GM06990 (cell line): ENCODE measurements at regions not wholly inside any gene's neighbourhood (a gene's known extent, or its start where the extent isn't known, plus 50 kb on each side); places are given as distances from the start of the nearest gene placed in this dataset.

ENCODE experiments used
- DNase-seq: peaks from one replicate; pipeline ENCODE4 v3.0.0-alpha.2; 2011; ENCODE audit not compliant: insufficient read length; ENCODE audit errors: extremely low read depth
- H3K27me3 ChIP-seq: replicated peaks from 2 replicates; pipeline ENCODE4 v1.6.0; 2011; ENCODE audit warnings: low read length; ENCODE audit not compliant: control insufficient read depth, insufficient read depth
- H3K36me3 ChIP-seq: 2 replicates; pipeline ENCODE4 v1.5.1; 2011; ENCODE audit warnings: low read length; ENCODE audit not compliant: control insufficient read depth, insufficient read depth
- H3K4me3 ChIP-seq: replicated peaks from 2 replicates; pipeline ENCODE4 v1.5.1; 2011; ENCODE audit warnings: low read depth, mild to moderate bottlenecking, control low read depth, low read length
- TF ChIP-seq, protein P1 (sequence below): IDR thresholded peaks from 2 replicates; pipeline ENCODE4 v1.5.1; 2011; ENCODE audit warnings: low read length, control low read depth, mild to moderate bottlenecking, inconsistent platforms; ENCODE audit not compliant: insufficient read depth, poor library complexity, severe bottlenecking

DNA sequence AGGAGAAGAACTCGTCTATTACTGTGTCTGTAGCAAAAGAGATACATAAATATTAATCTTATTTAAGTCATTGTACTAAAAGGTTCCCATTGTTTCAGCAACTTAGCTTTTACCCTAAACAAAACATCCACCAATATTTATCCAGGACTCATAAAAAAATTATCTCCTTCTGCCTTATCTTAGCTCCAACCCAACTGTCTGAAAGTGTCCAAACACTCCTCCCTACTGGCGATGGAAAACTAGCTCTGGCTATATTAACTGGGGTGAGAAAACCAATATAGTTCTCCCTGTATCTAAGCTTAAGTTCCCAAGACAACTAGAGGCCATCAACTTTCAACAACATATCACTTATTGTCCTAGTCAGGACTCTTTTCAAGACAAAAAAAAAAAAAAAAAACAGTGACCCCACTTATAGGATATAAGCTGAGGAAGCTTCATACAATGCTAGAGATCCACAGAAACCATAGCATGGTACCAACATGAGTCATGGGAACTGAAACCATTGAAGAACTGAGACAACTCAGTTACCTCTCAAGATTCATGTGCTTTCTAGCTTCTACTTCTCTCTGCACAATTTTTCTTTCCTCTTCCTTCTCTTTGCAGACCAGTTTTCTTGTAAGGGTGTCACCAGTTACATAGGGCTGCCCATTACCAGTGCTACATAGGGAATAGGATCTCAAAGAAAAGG is 150.7 kb upstream of the RASA1 start:
- no peaks in the 10 kb centered on the region for H3K27me3 ChIP-seq
- H3K36me3 ChIP-seq: no peaks in the 10 kb centered on the region
- no peak overlapping the region for H3K4me3 ChIP-seq
- TF ChIP-seq, protein P1, sequence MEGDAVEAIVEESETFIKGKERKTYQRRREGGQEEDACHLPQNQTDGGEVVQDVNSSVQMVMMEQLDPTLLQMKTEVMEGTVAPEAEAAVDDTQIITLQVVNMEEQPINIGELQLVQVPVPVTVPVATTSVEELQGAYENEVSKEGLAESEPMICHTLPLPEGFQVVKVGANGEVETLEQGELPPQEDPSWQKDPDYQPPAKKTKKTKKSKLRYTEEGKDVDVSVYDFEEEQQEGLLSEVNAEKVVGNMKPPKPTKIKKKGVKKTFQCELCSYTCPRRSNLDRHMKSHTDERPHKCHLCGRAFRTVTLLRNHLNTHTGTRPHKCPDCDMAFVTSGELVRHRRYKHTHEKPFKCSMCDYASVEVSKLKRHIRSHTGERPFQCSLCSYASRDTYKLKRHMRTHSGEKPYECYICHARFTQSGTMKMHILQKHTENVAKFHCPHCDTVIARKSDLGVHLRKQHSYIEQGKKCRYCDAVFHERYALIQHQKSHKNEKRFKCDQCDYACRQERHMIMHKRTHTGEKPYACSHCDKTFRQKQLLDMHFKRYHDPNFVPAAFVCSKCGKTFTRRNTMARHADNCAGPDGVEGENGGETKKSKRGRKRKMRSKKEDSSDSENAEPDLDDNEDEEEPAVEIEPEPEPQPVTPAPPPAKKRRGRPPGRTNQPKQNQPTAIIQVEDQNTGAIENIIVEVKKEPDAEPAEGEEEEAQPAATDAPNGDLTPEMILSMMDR: no peak
- peak; percentile 74 for DNase-seq

GRCh38 chr5:87119588-87119987 is 148.1 kb upstream of the RASA1 start:
- no peaks in the 10 kb centered on the region for H3K27me3 ChIP-seq
- H3K4me3 ChIP-seq: no peak overlapping the region
- no peaks in the 10 kb centered on the region for H3K36me3 ChIP-seq
- DNase-seq: no peak
- TF ChIP-seq, protein P1: no peak

DNA sequence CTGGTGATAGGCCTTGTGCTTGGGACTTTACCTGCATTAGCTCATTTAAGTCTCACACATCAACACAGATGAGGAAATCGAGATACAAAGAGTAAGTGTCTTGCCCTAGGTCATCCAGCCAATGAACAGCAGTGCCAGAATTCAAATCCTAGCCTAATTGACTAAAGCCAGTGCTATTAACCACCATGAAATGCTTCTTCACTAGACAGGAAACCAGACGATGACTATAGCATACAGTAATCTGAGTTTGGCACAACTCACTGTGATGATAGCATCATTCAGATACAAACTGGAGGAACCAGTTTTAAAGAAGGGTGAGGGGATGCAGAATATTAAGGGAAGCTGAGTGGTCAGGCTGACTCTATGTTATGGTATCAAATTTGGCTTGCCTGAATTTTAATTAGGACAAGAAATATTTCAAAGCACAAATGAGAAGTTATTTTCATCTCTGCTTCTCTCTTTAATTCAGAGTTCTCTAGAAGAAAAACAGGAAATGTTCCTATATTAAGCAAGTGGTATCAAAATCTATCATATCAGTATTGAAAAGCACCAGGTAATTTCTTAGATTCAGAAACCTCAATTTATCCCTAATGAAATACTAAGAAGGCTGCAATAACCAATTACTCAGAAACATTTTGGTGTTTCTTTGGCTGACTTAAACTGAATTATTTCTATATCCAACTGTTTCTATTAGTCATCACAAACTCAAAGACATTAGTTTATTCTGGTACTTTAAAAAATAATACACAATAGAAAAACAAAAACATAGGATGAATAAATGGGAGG is 147.0 kb upstream of the RASA1 start:
- Histone ChIP-seq H3K27me3 (no peaks in the 10 kb centered on the region), H3K36me3 (no peaks in the 10 kb centered on the region), H3K4me3 (no peak overlapping the region)
- peak; percentile 46 for DNase-seq
- TF ChIP-seq, protein P1: no peak

DNA sequence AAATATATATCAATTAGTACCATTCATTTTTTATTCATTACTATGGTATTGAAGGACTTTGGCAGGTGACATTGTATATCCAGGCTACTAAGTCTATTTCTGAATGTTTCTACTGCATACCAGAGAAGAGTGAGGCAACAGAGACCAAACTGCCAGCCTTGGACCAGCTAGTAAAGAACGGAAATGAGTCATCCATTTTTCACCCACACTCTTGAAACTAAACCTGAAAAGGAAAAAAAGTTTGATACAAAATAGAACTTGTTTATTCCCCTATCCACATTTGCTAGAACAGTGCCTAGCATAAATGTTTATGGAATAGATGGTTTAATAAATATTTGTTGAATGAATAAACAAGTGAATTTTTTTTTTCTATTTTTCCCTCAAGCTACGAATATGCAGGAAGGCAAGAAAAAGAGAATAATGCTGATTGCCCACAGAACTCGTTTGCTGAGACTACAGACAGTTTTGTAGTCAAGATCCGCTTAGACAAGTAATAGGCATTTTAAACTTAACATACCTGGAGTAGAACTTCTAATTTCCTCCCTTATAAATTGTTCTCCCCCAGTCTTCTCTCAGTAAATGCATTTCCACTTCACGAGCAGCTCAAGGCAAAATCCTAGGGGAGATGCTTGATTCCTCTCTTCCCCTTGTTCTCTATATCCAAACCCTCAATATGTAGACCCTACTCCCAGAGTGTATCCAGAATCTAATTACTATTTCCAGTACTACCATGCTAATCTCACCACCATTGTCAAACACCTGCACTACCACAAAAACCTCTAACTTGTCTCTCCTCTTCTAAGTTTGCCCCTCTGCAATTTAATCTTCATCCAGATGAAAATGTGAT is 146.2 kb upstream of the RASA1 start:
- no peak overlapping the region for H3K4me3 ChIP-seq
- peak; percentile 70 for DNase-seq
- H3K36me3 ChIP-seq: no peaks in the 10 kb centered on the region
- TF ChIP-seq, protein P1: no peak
- H3K27me3 ChIP-seq: no peaks in the 10 kb centered on the region

DNA sequence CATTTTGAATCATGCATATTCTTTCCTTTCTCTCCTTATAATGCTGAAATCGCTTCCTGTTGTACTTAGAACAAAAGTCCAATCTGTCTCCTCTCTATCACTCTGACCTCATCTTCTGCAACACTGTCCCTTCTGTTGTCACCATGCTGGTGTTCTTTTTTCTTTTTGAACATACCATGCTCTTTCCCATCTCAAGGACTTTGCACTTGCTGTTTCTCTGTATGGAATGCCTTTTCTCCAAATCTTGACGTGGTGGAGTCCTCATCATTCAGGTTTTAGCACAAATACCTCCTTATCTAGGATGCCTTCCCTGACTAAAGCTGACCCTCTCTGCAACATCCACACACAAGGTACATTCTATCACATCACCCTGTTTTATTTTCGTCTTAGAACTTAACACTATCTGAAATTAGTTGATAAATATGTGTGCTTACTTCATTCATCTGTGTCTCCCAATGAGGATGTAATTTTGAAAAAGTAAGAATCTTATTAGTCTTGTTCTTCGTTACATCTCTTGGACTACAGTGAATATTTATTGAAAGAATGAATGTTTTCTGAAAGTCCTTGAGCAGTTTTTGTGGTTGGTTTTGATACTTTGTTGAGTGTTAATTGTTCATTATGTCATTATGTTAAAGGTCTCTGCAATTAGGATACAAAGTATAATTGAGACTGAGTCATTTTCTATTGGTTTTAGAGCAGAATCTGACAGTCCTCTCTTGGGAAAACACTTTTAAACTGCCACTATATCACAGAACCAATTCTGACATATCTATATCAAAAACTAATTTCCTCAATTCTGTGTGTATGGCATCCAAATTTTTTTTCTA is 145.3 kb upstream of the RASA1 start:
- peak; percentile 44 for DNase-seq
- Histone ChIP-seq H3K4me3 (no peak overlapping the region), H3K27me3 (no peaks in the 10 kb centered on the region), H3K36me3 (no peaks in the 10 kb centered on the region)
- TF ChIP-seq, protein P1: no peak
